Tibial artery (tissue), 4 donors: ENCODE measurements at regions not wholly inside any gene's neighbourhood (a gene's known extent, or its start where the extent isn't known, plus 50 kb on each side); places are given as distances from the start of the nearest gene placed in this dataset.

Experiments
- DNase-seq, 2 donors: peaks; one replicate each; pipeline ENCODE4 v3.0.0-alpha.2; 2019
- H3K27ac ChIP-seq, 2 donors: fragments of 200-600 bp; sonication (generic) in 1 of 2; 1 replicate in 1 of 2; 2 replicates in 1 of 2; pipeline ENCODE4 v1.5.1; 2018 to 2019; ENCODE audit warnings: mild to moderate bottlenecking in 1 of 2
- H3K27me3 ChIP-seq, 2 donors: fragments of 200-600 bp; sonication (generic) in 1 of 2; one replicate each; pipeline versions ENCODE4 v1.5.1 to v1.6.0; 2016 to 2019
- H3K36me3 ChIP-seq, 3 donors: fragments of 200-600 bp; sonication (generic) in 2 of 3; one replicate each; pipeline ENCODE4 v1.5.1; 2016 to 2019; ENCODE audit warnings: mild to moderate bottlenecking in 2 of 3
- H3K4me1 ChIP-seq, 4 donors: fragments of 200-600 bp; sonication (generic) in 2 of 4; 1 replicate in 3 of 4; 2 replicates in 1 of 4; pipeline ENCODE4 v1.5.1; 2016 to 2019
- H3K4me3 ChIP-seq, 2 donors: fragments of 200-600 bp; sonication (generic) in 1 of 2; 1 replicate in 1 of 2; 2 replicates in 1 of 2; pipeline ENCODE4 v1.5.1; 2018 to 2019; ENCODE audit warnings: mild to moderate bottlenecking in 2 of 2
- H3K9me3 ChIP-seq, 3 donors: fragments of 200-600 bp; sonication (generic) in 1 of 3; one replicate each; pipeline ENCODE4 v1.5.1; 2016 to 2019
- CTCF ChIP-seq, 2 experiments: fragments of 200-600 bp in 1 of 2; fragments of 450-650 bp in 1 of 2; IDR thresholded peaks; one replicate each; pipeline ENCODE4 v1.5.1; 2017 to 2019; ENCODE audit warnings: antibody characterized with exemption in 2 of 2, mild to moderate bottlenecking in 1 of 2, moderate library complexity in 1 of 2
- intact Hi-C: fragments of 100-400 bp; cut with DNase I; formaldehyde crosslinking; loops from one replicate; pipeline ENCODE4 v1.15.0; 2023; ENCODE audit warnings: low total_unique reads

- no peak overlapping the region for H3K27ac ChIP-seq
- H3K27me3 ChIP-seq, result no peaks in the 10 kb centered on the region
- DNase-seq, result no peak
- no peaks in the 10 kb centered on the region for H3K9me3 ChIP-seq
- no peak overlapping the region for H3K4me3 ChIP-seq
- intact Hi-C loops, result no loop called here
- H3K4me1 ChIP-seq, result no peaks in the 10 kb centered on the region
- no peak for TF ChIP-seq CTCF (IDR thresholded peaks at IDR 0.05)
- H3K36me3 ChIP-seq, result no peaks in the 10 kb centered on the region
These were observed 225.3 kb upstream of the ARL4C start for GRCh38 chr2:234722176-234722575.

- H3K27me3 ChIP-seq, result no peaks in the 10 kb centered on the region
- DNase-seq, result no peak
- H3K4me3 ChIP-seq, result no peak overlapping the region
- intact Hi-C loops, result no loop called here
- H3K36me3 ChIP-seq, result no peaks in the 10 kb centered on the region
- H3K9me3 ChIP-seq, result no peaks in the 10 kb centered on the region
- H3K4me1 ChIP-seq, result no peaks in the 10 kb centered on the region
- no peak overlapping the region for H3K27ac ChIP-seq
- TF ChIP-seq CTCF (IDR thresholded peaks at IDR 0.05), result no peak
These were observed 222.3 kb upstream of the ARL4C start for GRCh38 chr2:234719116-234719716.

GRCh38 chr2:234716271-234716670 is 219.4 kb upstream of the ARL4C start:
- H3K9me3 ChIP-seq, result no peaks in the 10 kb centered on the region
- no peaks in the 10 kb centered on the region for H3K27me3 ChIP-seq
- no peak overlapping the region for H3K4me3 ChIP-seq
- no peak for TF ChIP-seq CTCF (IDR thresholded peaks at IDR 0.05)
- no peak overlapping the region for H3K27ac ChIP-seq
- no peak for DNase-seq
- intact Hi-C loops, result no loop called here
- H3K36me3 ChIP-seq, result no peaks in the 10 kb centered on the region
- H3K4me1 ChIP-seq, result no peaks in the 10 kb centered on the region

- no peak for TF ChIP-seq CTCF (IDR thresholded peaks at IDR 0.05)
- H3K27me3 ChIP-seq, result no peaks in the 10 kb centered on the region
- intact Hi-C loops, result no loop called here
- H3K36me3 ChIP-seq, result no peaks in the 10 kb centered on the region
- H3K9me3 ChIP-seq, result no peaks in the 10 kb centered on the region
- H3K4me1 ChIP-seq, result no peaks in the 10 kb centered on the region
- no peak overlapping the region for H3K4me3 ChIP-seq
- no peak for DNase-seq
- H3K27ac ChIP-seq, result no peak overlapping the region
These were observed 218.9 kb upstream of the ARL4C start for GRCh38 chr2:234715671-234716250.

GRCh38 chr2:234714711-234715110 is 217.8 kb upstream of the ARL4C start:
- no peak for DNase-seq
- Histone ChIP-seq H3K4me3 (no peak overlapping the region), H3K36me3 (no peaks in the 10 kb centered on the region), H3K27me3 (no peaks in the 10 kb centered on the region), H3K27ac (no peak overlapping the region), H3K4me1 (no peaks in the 10 kb centered on the region), H3K9me3 (no peaks in the 10 kb centered on the region)
- no peak for TF ChIP-seq CTCF (IDR thresholded peaks at IDR 0.05)
- intact Hi-C loops, result no loop called here
